B cell (primary cell): ENCODE measurements at regions not wholly inside any gene's neighbourhood (a gene's known extent, or its start where the extent isn't known, plus 50 kb on each side); places are given as distances from the start of the nearest gene placed in this dataset.

Source experiments
- ATAC-seq: fragments of 200-7000 bp; cut with Tn5 transposase; one replicate; pipeline ENCODE4 v1.10.0; 2021; ENCODE audit warnings: low read depth, mild to moderate bottlenecking, moderate number of reproducible peaks, moderate library complexity
- CTCF ChIA-PET: fragments of 350-600 bp; sonication (Branson Sonifier 250); formaldehyde crosslinking; loops from one replicate; lab custom pipeline; 2021; ENCODE audit warnings: antibody characterized with exemption, inconsistent platforms; lab: Charles Lee
- POLR2A ChIA-PET: fragments of 350-600 bp; sonication (Branson Sonifier 250); formaldehyde crosslinking; loops from one replicate; lab custom pipeline; 2021; ENCODE audit warnings: antibody characterized with exemption; lab: Charles Lee
- DNase-seq: peaks from one replicate; pipeline ENCODE4 v3.0.0; 2013
- H2AFZ ChIP-seq: 2 replicates; pipeline ENCODE4 v1.6.1; 2012; ENCODE audit warnings: mild to moderate bottlenecking, low read depth, low read length; ENCODE audit not compliant: insufficient read depth, poor library complexity, severe bottlenecking
- H3K27ac ChIP-seq, 2 donors: 1 replicate in 1 of 2; 2 replicates in 1 of 2; pipeline ENCODE4 v1.5.1; 2012 to 2013; ENCODE audit warnings: low read length in 2 of 2, mild to moderate bottlenecking in 2 of 2, moderate library complexity in 1 of 2
- H3K27me3 ChIP-seq, 4 experiments: fragments of 200-600 bp in 1 of 4; sonication (generic) in 1 of 4; replicated peaks in 1 of 4; 1 replicate in 2 of 4; 2 replicates in 2 of 4; pipeline versions ENCODE4 v1.6.1 to v1.7.0; 2013 to 2016; ENCODE audit warnings: low read length in 3 of 4, mild to moderate bottlenecking in 2 of 4, mixed read lengths in 1 of 4, moderate library complexity in 1 of 4; ENCODE audit not compliant: insufficient read depth in 4 of 4, control insufficient read depth in 3 of 4; ENCODE audit errors: control extremely low read depth in 1 of 4
- H3K36me3 ChIP-seq, 2 experiments: replicated peaks in 1 of 2; 1 replicate in 1 of 2; 2 replicates in 1 of 2; pipeline versions ENCODE4 v1.6.1 to v1.7.1; 2013; ENCODE audit warnings: low read length in 1 of 2; ENCODE audit not compliant: insufficient read depth in 2 of 2, control insufficient read depth in 1 of 2; ENCODE audit errors: control extremely low read depth in 1 of 2, extremely low read depth in 1 of 2
- H3K4me1 ChIP-seq, 2 donors: fragments of 200-600 bp in 1 of 2; sonication (generic) in 1 of 2; 1 replicate in 1 of 2; 2 replicates in 1 of 2; pipeline versions ENCODE4 v1.5.1 to v1.6.1; 2013 to 2017; ENCODE audit warnings: low read length in 2 of 2; ENCODE audit not compliant: control insufficient read depth in 2 of 2, insufficient read depth in 2 of 2
- H3K4me2 ChIP-seq: replicated peaks from 2 replicates; pipeline ENCODE3; 2012; ENCODE audit warnings: mild to moderate bottlenecking, low read depth, low read length; ENCODE audit not compliant: poor library complexity, severe bottlenecking
- H3K4me3 ChIP-seq, 5 experiments: fragments of 200-600 bp in 1 of 5; sonication (generic) in 1 of 5; 1 replicate in 3 of 5; 2 replicates in 2 of 5; pipeline versions ENCODE4 v1.5.1 to v1.7.0; 2011 to 2016; ENCODE audit warnings: low read length in 4 of 5, mild to moderate bottlenecking in 4 of 5, low read depth in 2 of 5, control low read depth in 1 of 5, moderate library complexity in 1 of 5; ENCODE audit not compliant: insufficient read depth in 1 of 5; ENCODE audit errors: control extremely low read depth in 1 of 5, extremely low read depth in 1 of 5
- H3K79me2 ChIP-seq: fragments of 200-600 bp; sonication (generic); one replicate; pipeline ENCODE4 v1.6.0; 2016; ENCODE audit warnings: low read length; ENCODE audit not compliant: control insufficient read depth, insufficient read depth
- H3K9ac ChIP-seq: fragments of 200-600 bp; sonication (generic); 2 replicates; pipeline ENCODE4 v1.6.1; 2017; ENCODE audit warnings: mild to moderate bottlenecking, low read length, moderate library complexity
- H3K9me3 ChIP-seq, 3 donors: one replicate each; pipeline versions ENCODE4 v1.6.1 to v1.7.1; 2013; ENCODE audit warnings: low read length in 2 of 3; ENCODE audit not compliant: control insufficient read depth in 2 of 3, insufficient read depth in 1 of 3; ENCODE audit errors: control extremely low read depth in 1 of 3
- H4K20me1 ChIP-seq: 2 replicates; pipeline ENCODE4 v1.6.0; 2012; ENCODE audit warnings: mild to moderate bottlenecking, low read length; ENCODE audit not compliant: insufficient read depth, control insufficient read depth, poor library complexity, severe bottlenecking
- H3K27ac Mint-ChIP-seq: one replicate; pipeline ENCODE4 v1.8.0; 2021; ENCODE audit warnings: mixed read lengths
- H3K27me3 Mint-ChIP-seq: one replicate; pipeline ENCODE4 v1.8.0; 2021; ENCODE audit warnings: mixed read lengths
- H3K4me1 Mint-ChIP-seq: one replicate; pipeline ENCODE4 v1.8.0; 2021; ENCODE audit warnings: mixed read lengths
- H3K4me3 Mint-ChIP-seq: one replicate; pipeline ENCODE4 v1.8.0; 2021; ENCODE audit warnings: mixed read lengths
- H3K9me3 Mint-ChIP-seq: one replicate; pipeline ENCODE4 v1.8.0; 2022; ENCODE audit warnings: mixed read lengths; ENCODE audit not compliant: insufficient read depth
- EZH2 ChIP-seq: IDR thresholded peaks from 2 replicates; pipeline ENCODE4 v1.6.1; 2012; ENCODE audit warnings: borderline replicate concordance, low read depth, mild to moderate bottlenecking, moderate library complexity, low read length; ENCODE audit not compliant: insufficient read depth, poor library complexity, severe bottlenecking
- WGBS: methylation state at CpG from one replicate; pipeline ENCODE4 v1.1.5; 2013; ENCODE audit warnings: missing lambda C conversion rate; ENCODE audit not compliant: insufficient coverage; 5-methylcytosine and 5-hydroxymethylcytosine counted together
- intact Hi-C: fragments of 100-400 bp; cut with micrococcal nuclease; formaldehyde crosslinking; loops from one replicate; pipeline ENCODE4 v1.10.0; 2022
- TF ChIP-seq, protein P1 (sequence below): fragments of 200-600 bp; IDR thresholded peaks from one replicate; pipeline ENCODE4 v1.8.0; 2022; ENCODE audit warnings: antibody characterized with exemption, mild to moderate bottlenecking

DNA sequence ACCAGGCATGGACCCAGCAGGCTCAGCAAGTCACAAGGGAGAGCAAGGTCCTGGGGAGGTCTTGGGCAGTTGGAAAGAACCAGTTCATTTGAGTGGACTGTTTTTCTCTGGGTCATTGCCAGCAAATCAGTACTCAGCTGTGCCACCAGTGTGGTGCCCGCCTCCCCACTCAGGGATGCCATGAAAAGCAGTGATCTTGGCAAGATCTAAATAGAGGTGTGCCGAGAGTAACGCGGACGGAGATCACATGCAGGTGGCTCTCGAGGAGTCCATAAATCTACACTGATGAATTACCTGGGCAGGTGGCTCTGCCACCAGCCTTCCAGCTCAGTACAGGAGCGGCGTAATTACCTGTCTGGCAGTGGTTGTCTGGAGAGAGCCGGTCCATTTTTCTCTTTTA is 642.2 kb downstream of the PTPRU start:
- H3K4me3 ChIP-seq, result no peak overlapping the region
- no peak overlapping the region for H3K4me2 ChIP-seq
- H3K9ac ChIP-seq, result no peak overlapping the region
- no peaks in the 10 kb centered on the region for H3K4me1 ChIP-seq
- no peaks in the 10 kb centered on the region for H3K79me2 ChIP-seq
- H3K9me3 Mint-ChIP-seq, result no peaks in the 10 kb centered on the region
- no peaks in the 10 kb centered on the region for H3K36me3 ChIP-seq
- no peaks in the 10 kb centered on the region for H3K9me3 ChIP-seq
- H3K4me3 Mint-ChIP-seq, result no peak overlapping the region
- no peaks in the 10 kb centered on the region for H3K27me3 ChIP-seq
- no peak overlapping the region for H3K27ac ChIP-seq
- CTCF ChIA-PET, result no interaction called here
- no peaks in the 10 kb centered on the region for H4K20me1 ChIP-seq
- H3K4me1 Mint-ChIP-seq, result no peaks in the 10 kb centered on the region
- no peak overlapping the region for H2AFZ ChIP-seq
- intact Hi-C loops, result no loop called here
- TF ChIP-seq, protein P1, sequence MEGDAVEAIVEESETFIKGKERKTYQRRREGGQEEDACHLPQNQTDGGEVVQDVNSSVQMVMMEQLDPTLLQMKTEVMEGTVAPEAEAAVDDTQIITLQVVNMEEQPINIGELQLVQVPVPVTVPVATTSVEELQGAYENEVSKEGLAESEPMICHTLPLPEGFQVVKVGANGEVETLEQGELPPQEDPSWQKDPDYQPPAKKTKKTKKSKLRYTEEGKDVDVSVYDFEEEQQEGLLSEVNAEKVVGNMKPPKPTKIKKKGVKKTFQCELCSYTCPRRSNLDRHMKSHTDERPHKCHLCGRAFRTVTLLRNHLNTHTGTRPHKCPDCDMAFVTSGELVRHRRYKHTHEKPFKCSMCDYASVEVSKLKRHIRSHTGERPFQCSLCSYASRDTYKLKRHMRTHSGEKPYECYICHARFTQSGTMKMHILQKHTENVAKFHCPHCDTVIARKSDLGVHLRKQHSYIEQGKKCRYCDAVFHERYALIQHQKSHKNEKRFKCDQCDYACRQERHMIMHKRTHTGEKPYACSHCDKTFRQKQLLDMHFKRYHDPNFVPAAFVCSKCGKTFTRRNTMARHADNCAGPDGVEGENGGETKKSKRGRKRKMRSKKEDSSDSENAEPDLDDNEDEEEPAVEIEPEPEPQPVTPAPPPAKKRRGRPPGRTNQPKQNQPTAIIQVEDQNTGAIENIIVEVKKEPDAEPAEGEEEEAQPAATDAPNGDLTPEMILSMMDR, result no peak
- no peak for TF ChIP-seq EZH2
- no peak for ATAC-seq
- H3K27ac Mint-ChIP-seq, result no peak overlapping the region
- DNase-seq, result no peak
- POLR2A ChIA-PET, result no interaction called here
- H3K27me3 Mint-ChIP-seq, result peaks cover 4% of the 10 kb centered on the region
- 97% methylated on average over 6 of the region's 9 CpGs for WGBS

DNA sequence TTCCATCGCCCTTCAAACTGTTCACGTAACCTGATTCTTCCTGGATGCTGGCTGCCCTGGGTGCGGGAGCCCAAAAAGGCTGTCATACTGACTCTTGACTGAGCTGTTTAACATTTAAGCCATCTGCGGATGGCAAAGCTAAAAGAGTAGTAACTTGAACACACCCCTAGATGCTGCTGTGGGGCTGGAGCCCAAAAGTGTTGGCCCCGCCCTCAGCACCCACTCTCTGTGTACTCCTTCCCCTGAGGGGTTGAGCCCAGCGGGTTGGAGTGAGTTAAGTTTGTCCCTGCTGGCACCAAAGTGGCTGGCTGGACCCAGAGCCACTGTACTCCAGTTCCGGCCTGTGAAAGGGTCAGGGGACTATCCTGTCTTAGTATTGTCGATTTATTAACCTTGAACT is 640.6 kb downstream of the PTPRU start:
- no peak for ATAC-seq
- H3K27me3 ChIP-seq, result no peaks in the 10 kb centered on the region

More for the DNA sequence above, 640.6 kb downstream of the PTPRU start:
- Histone ChIP-seq H4K20me1 (no peaks in the 10 kb centered on the region), H3K36me3 (no peaks in the 10 kb centered on the region), H2AFZ (no peak overlapping the region), H3K79me2 (no peaks in the 10 kb centered on the region), H3K4me2 (no peak overlapping the region), H3K4me1 (no peaks in the 10 kb centered on the region), H3K27ac (no peak overlapping the region), H3K9ac (no peak overlapping the region), H3K4me3 (no peak overlapping the region), H3K9me3 (no peaks in the 10 kb centered on the region)
- CTCF ChIA-PET, result no interaction called here
- DNase-seq, result no peak
- H3K4me1 Mint-ChIP-seq, result no peaks in the 10 kb centered on the region
- TF ChIP-seq, protein P1, result no peak
- TF ChIP-seq EZH2, result no peak
- H3K27ac Mint-ChIP-seq, result no peak overlapping the region
- intact Hi-C loops, result no loop called here
- POLR2A ChIA-PET, result no interaction called here
- H3K27me3 Mint-ChIP-seq, result peaks cover 8% of the 10 kb centered on the region
- no peaks in the 10 kb centered on the region for H3K9me3 Mint-ChIP-seq
- WGBS, result 91% methylated on average over 8 of the region's 8 CpGs
- H3K4me3 Mint-ChIP-seq, result no peak overlapping the region
